ENCODE measurements at regions not wholly inside any gene's neighbourhood (a gene's known extent, or its start where the extent isn't known, plus 50 kb on each side); places are given as distances from the start of the nearest gene placed in this dataset.

GRCh38 chr14:38431156-38431555 lies 175.3 kb upstream of the CLEC14A start:
- no peaks in the 10 kb centered on the region for H4K20me1 ChIP-seq
- H3K4me2 ChIP-seq = no peak overlapping the region
- H3K27me3 ChIP-seq = no peaks in the 10 kb centered on the region
- H3K9ac ChIP-seq = no peak overlapping the region
- no peak overlapping the region for H3K4me3 ChIP-seq
- H3K36me3 ChIP-seq = no peaks in the 10 kb centered on the region
- TF ChIP-seq Cebpa-rat (IDR thresholded peaks at IDR 0.05) = no peak
- no peak overlapping the region for H3K27ac ChIP-seq
- H3K9me3 ChIP-seq (replicated peaks in 1 of 11) = no peaks in the 10 kb centered on the region
- H3K4me1 ChIP-seq = no peaks in the 10 kb centered on the region

GRCh38 chr14:38430522-38430921 lies 174.6 kb upstream of the CLEC14A start:
- no peaks in the 10 kb centered on the region for H4K20me1 ChIP-seq
- H3K4me3 ChIP-seq = no peak overlapping the region
- no peak overlapping the region for H3K9ac ChIP-seq
- no peak overlapping the region for H3K4me2 ChIP-seq
- no peaks in the 10 kb centered on the region for H3K36me3 ChIP-seq
- H3K27ac ChIP-seq = no peak overlapping the region
- no peaks in the 10 kb centered on the region for H3K27me3 ChIP-seq
- TF ChIP-seq Cebpa-rat (IDR thresholded peaks at IDR 0.05) = no peak
- H3K9me3 ChIP-seq (replicated peaks in 1 of 11) = peaks cover 0 to 3% (median under 1%) of the 10 kb centered on the region in 11 experiments; a peak in 5 of 22 replicates
- H3K4me1 ChIP-seq = no peaks in the 10 kb centered on the region

GRCh38 chr14:38425324-38425976 lies 169.6 kb upstream of the CLEC14A start:
- Histone ChIP-seq H4K20me1 (no peaks in the 10 kb centered on the region), H3K36me3 (no peaks in the 10 kb centered on the region), H3K4me2 (no peak overlapping the region), H3K4me1 (no peaks in the 10 kb centered on the region), H3K4me3 (no peak overlapping the region), H3K27me3 (no peaks in the 10 kb centered on the region), H3K9me3 (replicated peaks in 1 of 11) (peaks cover 6 to 33% (median 22%) of the 10 kb centered on the region in 11 experiments; a peak in 18 of 22 replicates), H3K27ac (no peak overlapping the region), H3K9ac (no peak overlapping the region)
- no peak for TF ChIP-seq Cebpa-rat (IDR thresholded peaks at IDR 0.05)

GRCh38 chr14:38420048-38420447 lies 164.2 kb upstream of the CLEC14A start:
- TF ChIP-seq Cebpa-rat (IDR thresholded peaks at IDR 0.05) = no peak
- Histone ChIP-seq H3K9ac (no peak overlapping the region), H3K27ac (no peak overlapping the region), H3K4me1 (no peaks in the 10 kb centered on the region), H3K36me3 (no peaks in the 10 kb centered on the region), H3K27me3 (no peaks in the 10 kb centered on the region), H3K9me3 (replicated peaks in 1 of 11) (peaks cover 6 to 27% (median 16%) of the 10 kb centered on the region in 11 experiments; a peak in 18 of 22 replicates), H3K4me3 (no peak overlapping the region), H3K4me2 (no peak overlapping the region), H4K20me1 (no peaks in the 10 kb centered on the region)

GRCh38 chr14:38419579-38419978 lies 163.7 kb upstream of the CLEC14A start:
- no peaks in the 10 kb centered on the region for H3K4me1 ChIP-seq
- H3K9ac ChIP-seq = no peak overlapping the region
- H3K36me3 ChIP-seq = no peaks in the 10 kb centered on the region
- TF ChIP-seq Cebpa-rat (IDR thresholded peaks at IDR 0.05) = no peak
- no peak overlapping the region for H3K4me3 ChIP-seq
- no peak overlapping the region for H3K4me2 ChIP-seq
- H3K27me3 ChIP-seq = no peaks in the 10 kb centered on the region
- no peaks in the 10 kb centered on the region for H4K20me1 ChIP-seq
- H3K27ac ChIP-seq = no peak overlapping the region
- H3K9me3 ChIP-seq (replicated peaks in 1 of 11) = peaks cover 6 to 22% (median 12%) of the 10 kb centered on the region in 11 experiments; a peak in 16 of 22 replicates

- no peak overlapping the region for H3K27ac ChIP-seq
- H3K36me3 ChIP-seq = no peaks in the 10 kb centered on the region
- no peak overlapping the region for H3K4me2 ChIP-seq
- H3K4me3 ChIP-seq = no peak overlapping the region
- no peak for TF ChIP-seq Cebpa-rat (IDR thresholded peaks at IDR 0.05)
- H3K4me1 ChIP-seq = peaks cover 6 to 23% (median 12%) of the 10 kb centered on the region in 10 experiments; a peak in 18 of 20 replicates
- H3K9me3 ChIP-seq (replicated peaks in 1 of 11) = peaks cover 0 to 10% (median 5%) of the 10 kb centered on the region in 11 experiments; a peak in 7 of 22 replicates
- H4K20me1 ChIP-seq = no peaks in the 10 kb centered on the region
- no peaks in the 10 kb centered on the region for H3K27me3 ChIP-seq
- H3K9ac ChIP-seq = no peak overlapping the region
Observed at GRCh38 chr14:38412654-38413053, 156.8 kb upstream of the CLEC14A start.

GRCh38 chr14:38410442-38410841 lies 154.5 kb upstream of the CLEC14A start:
- peak overlapping the region in 6 of 11 experiments; percentile 29 to 56 (median 44); a peak in 11 of 22 replicates for H3K4me2 ChIP-seq
- no peak overlapping the region for H3K4me3 ChIP-seq
- H4K20me1 ChIP-seq = no peaks in the 10 kb centered on the region
- no peak for TF ChIP-seq Cebpa-rat (IDR thresholded peaks at IDR 0.05)
- no peaks in the 10 kb centered on the region for H3K27me3 ChIP-seq
- peaks cover 0 to 10% (median 5%) of the 10 kb centered on the region in 11 experiments; a peak in 7 of 22 replicates for H3K9me3 ChIP-seq (replicated peaks in 1 of 11)
- H3K9ac ChIP-seq = no peak overlapping the region
- no peaks in the 10 kb centered on the region for H3K36me3 ChIP-seq
- H3K4me1 ChIP-seq = peaks cover 6 to 26% (median 21%) of the 10 kb centered on the region in 10 experiments; a peak in 18 of 20 replicates
- H3K27ac ChIP-seq = no peak overlapping the region

GRCh38 chr14:38409071-38409705 lies 153.3 kb upstream of the CLEC14A start:
- H3K27ac ChIP-seq = no peak overlapping the region
- no peaks in the 10 kb centered on the region for H3K27me3 ChIP-seq
- H3K4me3 ChIP-seq = no peak overlapping the region
- H3K9ac ChIP-seq = no peak overlapping the region
- H3K4me2 ChIP-seq = peak overlapping the region in 3 of 11 experiments; percentile 22 to 71 (median 40); a peak in 4 of 22 replicates
- H3K36me3 ChIP-seq = no peaks in the 10 kb centered on the region
- no peak for TF ChIP-seq Cebpa-rat (IDR thresholded peaks at IDR 0.05)
- peaks cover 6 to 29% (median 22%) of the 10 kb centered on the region in 10 experiments; a peak in 18 of 20 replicates for H3K4me1 ChIP-seq
- H4K20me1 ChIP-seq = no peaks in the 10 kb centered on the region
- peaks cover 0 to 10% (median 5%) of the 10 kb centered on the region in 11 experiments; a peak in 7 of 22 replicates for H3K9me3 ChIP-seq (replicated peaks in 1 of 11)

GRCh38 chr14:38405851-38406635 lies 150.2 kb upstream of the CLEC14A start:
- Histone ChIP-seq H3K4me2 (peak overlapping the region in 8 of 11 experiments; percentile 1 to 42 (median 21); a peak in 10 of 22 replicates), H3K27ac (no peak overlapping the region)

More at GRCh38 chr14:38405851-38406635, 150.2 kb upstream of the CLEC14A start:
- Histone ChIP-seq H3K36me3 (no peaks in the 10 kb centered on the region), H3K9me3 (replicated peaks in 1 of 11) (no peaks in the 10 kb centered on the region), H3K9ac (no peak overlapping the region), H4K20me1 (no peaks in the 10 kb centered on the region), H3K27me3 (no peaks in the 10 kb centered on the region), H3K4me1 (peaks cover 6 to 31% (median 20%) of the 10 kb centered on the region in 10 experiments; a peak in 18 of 20 replicates), H3K4me3 (no peak overlapping the region)
- TF ChIP-seq Cebpa-rat (IDR thresholded peaks at IDR 0.05) = no peak
